IMR-90 (cell line): ENCODE measurements at regions not wholly inside any gene's neighbourhood (a gene's known extent, or its start where the extent isn't known, plus 50 kb on each side); places are given as distances from the start of the nearest gene placed in this dataset.

Source experiments
- ATAC-seq: fragments of 200-7000 bp; cut with Tn5 transposase; 2 replicates; pipeline ENCODE4 v1.9.1; 2020; ENCODE audit warnings: low read depth, mild to moderate bottlenecking, moderate library complexity
- BruUV-seq: library from RNA; stranded (reverse); fragments of 400-500 nt; replicated peaks from 2 replicates; lab custom pipeline; 2021; lab: Mats Ljungman, UMichigan
- CTCF ChIA-PET: fragments of 300-600 bp; formaldehyde crosslinking; extraction: SDS; loops from one replicate; lab custom pipeline; 2021; ENCODE audit warnings: antibody characterized with exemption; lab: Yijun Ruan, JAX
- POLR2A ChIA-PET: fragments of 300-600 bp; sonication (Branson Sonifier 250); formaldehyde crosslinking; loops from one replicate; lab custom pipeline; 2022; ENCODE audit warnings: antibody characterized with exemption; ENCODE audit not compliant: unreplicated experiment; lab: Charles Lee
- DNase-seq: peaks from one replicate; pipeline ENCODE4 v3.0.0; 2013
- H2AFZ ChIP-seq: replicated peaks from 2 replicates; pipeline ENCODE3; 2013; ENCODE audit warnings: low read length, mild to moderate bottlenecking; ENCODE audit not compliant: poor library complexity
- H2AK5ac ChIP-seq: 2 replicates; pipeline ENCODE4 v1.6.1; 2013; ENCODE audit warnings: low read depth, low read length, inconsistent platforms
- H2AK9ac ChIP-seq: replicated peaks from 2 replicates; pipeline ENCODE3; 2013; ENCODE audit warnings: mild to moderate bottlenecking, low read depth, low read length, moderate library complexity; ENCODE audit not compliant: poor library complexity
- H2BK120ac ChIP-seq: 2 replicates; pipeline ENCODE4 v1.6.1; 2013; ENCODE audit warnings: low read depth, low read length, inconsistent platforms
- H2BK15ac ChIP-seq: 3 replicates; pipeline ENCODE4 v1.6.1; 2013; ENCODE audit warnings: low read depth, low read length, inconsistent platforms
- H2BK20ac ChIP-seq: 2 replicates; pipeline ENCODE4 v1.6.1; 2013; ENCODE audit warnings: low read depth, mild to moderate bottlenecking, inconsistent platforms, low read length, moderate library complexity
- H2BK5ac ChIP-seq: 2 replicates; pipeline ENCODE4 v1.6.1; 2013; ENCODE audit warnings: mild to moderate bottlenecking, low read depth, low read length, inconsistent platforms; ENCODE audit not compliant: poor library complexity, severe bottlenecking
- H3K14ac ChIP-seq: replicated peaks from 2 replicates; pipeline ENCODE4 v1.6.1; 2013; ENCODE audit warnings: low read depth, low read length, inconsistent platforms
- H3K18ac ChIP-seq: 2 replicates; pipeline ENCODE4 v1.6.1; 2013; ENCODE audit warnings: low read depth, low read length, control low read depth
- H3K23ac ChIP-seq: 2 replicates; pipeline ENCODE4 v1.6.1; 2013; ENCODE audit warnings: low read depth, low read length, inconsistent platforms
- H3K27ac ChIP-seq: 2 replicates; pipeline ENCODE4 v1.5.1; 2013; ENCODE audit warnings: mild to moderate bottlenecking, control low read depth, low read length; ENCODE audit not compliant: insufficient read depth
- H3K27me3 ChIP-seq: 2 replicates; pipeline ENCODE4 v1.6.1; 2013; ENCODE audit warnings: low read length; ENCODE audit not compliant: control insufficient read depth, insufficient read depth
- H3K36me3 ChIP-seq: 2 replicates; pipeline ENCODE4 v1.6.1; 2013; ENCODE audit warnings: low read length, mixed read lengths; ENCODE audit not compliant: control insufficient read depth, insufficient read depth
- H3K4ac ChIP-seq: 2 replicates; pipeline ENCODE4 v1.6.1; 2013; ENCODE audit warnings: low read depth, low read length, inconsistent platforms
- H3K4me1 ChIP-seq: 2 replicates; pipeline ENCODE4 v1.6.1; 2013; ENCODE audit warnings: low read length, mixed read lengths; ENCODE audit not compliant: control insufficient read depth, insufficient read depth
- H3K4me2 ChIP-seq: 2 replicates; pipeline ENCODE4 v1.6.1; 2013; ENCODE audit warnings: low read depth, mild to moderate bottlenecking, control low read depth, low read length, moderate library complexity
- H3K4me3 ChIP-seq: 2 replicates; pipeline ENCODE4 v1.5.1; 2013; ENCODE audit warnings: low read depth, mild to moderate bottlenecking, control low read depth, low read length, moderate library complexity; ENCODE audit not compliant: insufficient read depth
- H3K56ac ChIP-seq: 2 replicates; pipeline ENCODE4 v1.6.1; 2013; ENCODE audit warnings: low read length, inconsistent platforms; ENCODE audit not compliant: insufficient read depth; ENCODE audit errors: extremely low read depth
- H3K79me1 ChIP-seq, 2 experiments: 2 replicates each; pipeline ENCODE4 v1.6.1; 2013; ENCODE audit warnings: low read length in 2 of 2, inconsistent platforms in 1 of 2, low read depth in 1 of 2
- H3K9ac ChIP-seq: 2 replicates; pipeline ENCODE4 v1.6.1; 2013; ENCODE audit warnings: low read depth, low read length, control low read depth
- H3K9me1 ChIP-seq: 2 replicates; pipeline ENCODE4 v1.6.1; 2013; ENCODE audit warnings: low read length, inconsistent platforms; ENCODE audit not compliant: insufficient read depth
- H3K9me3 ChIP-seq: 2 replicates; pipeline ENCODE4 v1.6.1; 2013; ENCODE audit warnings: low read length; ENCODE audit not compliant: control insufficient read depth, insufficient read depth
- H4K20me1 ChIP-seq: 2 replicates; pipeline ENCODE4 v1.6.1; 2013; ENCODE audit warnings: low read length, inconsistent platforms; ENCODE audit not compliant: insufficient read depth
- H4K5ac ChIP-seq: 2 replicates; pipeline ENCODE4 v1.6.1; 2013; ENCODE audit warnings: mild to moderate bottlenecking, low read depth, low read length, control low read depth
- H4K8ac ChIP-seq, 2 experiments: 2 replicates each; pipeline ENCODE4 v1.6.1; 2013; ENCODE audit warnings: low read depth in 2 of 2, low read length in 2 of 2, control low read depth in 1 of 2, inconsistent platforms in 1 of 2
- H4K91ac ChIP-seq: 2 replicates; pipeline ENCODE4 v1.6.1; 2013; ENCODE audit warnings: low read depth, low read length, inconsistent platforms; ENCODE audit not compliant: insufficient read depth
- BHLHE40 ChIP-seq: fragments of 150-350 bp; IDR thresholded peaks from 2 replicates; pipeline ENCODE4 v1.6.1; 2016; ENCODE audit warnings: mild to moderate bottlenecking, low read depth, low read length
- CEBPB ChIP-seq: IDR thresholded peaks from 2 replicates; pipeline ENCODE4 v1.6.1; 2012; ENCODE audit warnings: low read depth, low read length, improper control_type of control experiment
- CHD1 ChIP-seq: IDR thresholded peaks from 2 replicates; pipeline ENCODE4 v1.6.1; 2012; ENCODE audit warnings: low read depth, low read length, improper control_type of control experiment
- CTCF ChIP-seq: conservative IDR thresholded peaks from 2 replicates; pipeline ENCODE4 v1.5.1; 2012; ENCODE audit warnings: mild to moderate bottlenecking, low read depth, low read length, improper control_type of control experiment
- FOS ChIP-seq: fragments of 150-350 bp; IDR thresholded peaks from 2 replicates; pipeline ENCODE4 v1.6.1; 2016; ENCODE audit warnings: low read depth, low read length
- MAFK ChIP-seq: IDR thresholded peaks from 2 replicates; pipeline ENCODE4 v1.6.1; 2012; ENCODE audit warnings: low read depth, low read length, improper control_type of control experiment
- NFE2L2 ChIP-seq: fragments of 150-350 bp; IDR thresholded peaks from 2 replicates; pipeline ENCODE4 v1.6.1; 2016; ENCODE audit warnings: low read depth, mild to moderate bottlenecking, low read length
- POLR2A ChIP-seq: IDR thresholded peaks from 2 replicates; pipeline ENCODE4 v1.6.1; 2012; ENCODE audit warnings: mild to moderate bottlenecking, low read depth, low read length
- RAD21 ChIP-seq: IDR thresholded peaks from 2 replicates; pipeline ENCODE4 v1.6.1; 2012; ENCODE audit warnings: low read length, improper control_type of control experiment
- RCOR1 ChIP-seq: IDR thresholded peaks from 2 replicates; pipeline ENCODE4 v1.6.1; 2012; ENCODE audit warnings: mild to moderate bottlenecking, low read length, improper control_type of control experiment; ENCODE audit not compliant: insufficient replicate concordance
- RFX5 ChIP-seq: IDR thresholded peaks from 2 replicates; pipeline ENCODE4 v1.8.0; 2012; ENCODE audit warnings: low read depth, mild to moderate bottlenecking, low read length, moderate library complexity
- SMC3 ChIP-seq: fragments of 150-350 bp; IDR thresholded peaks from 2 replicates; pipeline ENCODE4 v1.6.1; 2016; ENCODE audit warnings: low read depth, mild to moderate bottlenecking, antibody characterized with exemption, low read length, moderate library complexity
- USF2 ChIP-seq: fragments of 150-350 bp; IDR thresholded peaks from 2 replicates; pipeline ENCODE4 v1.6.1; 2017; ENCODE audit warnings: mild to moderate bottlenecking, antibody characterized with exemption, low read length, low read depth
- WGBS, 2 experiments: methylation state at CpG; one replicate each; pipeline versions ENCODE4 v1.1.5 to v1.1.7; 2013; ENCODE audit warnings: missing lambda C conversion rate in 2 of 2; ENCODE audit not compliant: insufficient read length in 1 of 2; ENCODE audit errors: extremely low coverage in 2 of 2; 5-methylcytosine and 5-hydroxymethylcytosine counted together
- dilution Hi-C: fragments of 300-500 bp; cut with HindIII; formaldehyde crosslinking; loops from one replicate; pipeline ENCODE4 v1.14.3; 2018; ENCODE audit warnings: low sequenced_read_pairs; ENCODE audit not compliant: unreplicated experiment
- in situ Hi-C: fragments of 300-500 bp; cut with MboI; formaldehyde crosslinking; loops from 3 replicates; pipeline ENCODE4 v1.14.3; 2019; ENCODE audit warnings: low sequenced_read_pairs, inconsistent platforms, mixed read lengths
- intact Hi-C: fragments of 100-400 bp; cut with micrococcal nuclease; formaldehyde crosslinking; loops from 2 replicates; pipeline ENCODE4 v1.10.0; 2022
- TF ChIP-seq, protein P1 (sequence below): fragments of 150-350 bp; IDR thresholded peaks from 2 replicates; pipeline ENCODE4 v1.6.1; 2016; ENCODE audit warnings: low read depth, mild to moderate bottlenecking, low read length, moderate library complexity, borderline replicate concordance

DNA sequence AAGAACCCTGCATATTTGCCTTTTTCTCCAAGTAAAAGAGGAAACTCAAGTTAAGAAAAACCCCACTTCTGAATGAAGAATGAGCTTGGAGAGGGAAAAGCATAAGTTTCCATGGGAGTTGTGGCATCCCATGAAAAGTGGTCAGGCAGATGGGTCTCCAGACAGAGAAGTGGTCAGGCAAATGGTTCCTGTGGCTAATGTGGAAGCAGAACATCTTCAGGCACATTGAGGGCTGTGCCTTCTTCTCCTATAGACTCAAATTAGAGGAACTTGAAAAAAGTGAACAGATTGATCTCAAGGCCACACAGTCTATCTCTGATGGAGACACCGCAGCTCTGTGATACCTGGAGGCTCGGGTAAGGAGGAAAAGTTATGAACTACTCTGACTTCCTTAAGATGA lies 55.7 kb upstream of the KIRREL1 start:
- H2AK9ac ChIP-seq: no peak overlapping the region
- DNase-seq (no peak), ATAC-seq (no peak)
- POLR2A ChIA-PET: no interaction called here
- H3K9me1 ChIP-seq: no peaks in the 10 kb centered on the region
- no peak overlapping the region for H4K91ac ChIP-seq
- CTCF ChIA-PET: no interaction called here
- H3K36me3 ChIP-seq: no peaks in the 10 kb centered on the region
- no peak overlapping the region for H3K27ac ChIP-seq
- H4K20me1 ChIP-seq: no peaks in the 10 kb centered on the region
- dilution Hi-C loops (no loop called here), intact Hi-C loops (no loop called here), in situ Hi-C loops (no loop called here)
- TF ChIP-seq RCOR1: no peak
- no peak for TF ChIP-seq POLR2A
- TF ChIP-seq CEBPB: no peak
- TF ChIP-seq, protein P1, sequence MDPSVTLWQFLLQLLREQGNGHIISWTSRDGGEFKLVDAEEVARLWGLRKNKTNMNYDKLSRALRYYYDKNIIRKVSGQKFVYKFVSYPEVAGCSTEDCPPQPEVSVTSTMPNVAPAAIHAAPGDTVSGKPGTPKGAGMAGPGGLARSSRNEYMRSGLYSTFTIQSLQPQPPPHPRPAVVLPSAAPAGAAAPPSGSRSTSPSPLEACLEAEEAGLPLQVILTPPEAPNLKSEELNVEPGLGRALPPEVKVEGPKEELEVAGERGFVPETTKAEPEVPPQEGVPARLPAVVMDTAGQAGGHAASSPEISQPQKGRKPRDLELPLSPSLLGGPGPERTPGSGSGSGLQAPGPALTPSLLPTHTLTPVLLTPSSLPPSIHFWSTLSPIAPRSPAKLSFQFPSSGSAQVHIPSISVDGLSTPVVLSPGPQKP: no peak
- TF ChIP-seq NFE2L2: no peak
- TF ChIP-seq FOS: no peak
- no peak for TF ChIP-seq BHLHE40
- TF ChIP-seq USF2: no peak
- no peak for TF ChIP-seq CTCF
- TF ChIP-seq MAFK: no peak
- no peak for TF ChIP-seq SMC3
- TF ChIP-seq RAD21: no peak
- TF ChIP-seq CHD1: no peak
- TF ChIP-seq RFX5: no peak
- no peaks in the 10 kb centered on the region for H3K79me1 ChIP-seq
- H4K5ac ChIP-seq: no peak overlapping the region
- H4K8ac ChIP-seq: no peak overlapping the region
- no TSS peak for BruUV-seq
- no peak overlapping the region for H3K18ac ChIP-seq
- no peak overlapping the region for H3K23ac ChIP-seq
- peaks cover 9% of the 10 kb centered on the region for H3K27me3 ChIP-seq
- H3K9me3 ChIP-seq: no peaks in the 10 kb centered on the region
- no peaks in the 10 kb centered on the region for H3K4me1 ChIP-seq
- H3K56ac ChIP-seq: no peak overlapping the region
- no peak overlapping the region for H3K14ac ChIP-seq
- H3K9ac ChIP-seq: no peak overlapping the region
- no peak overlapping the region for H2BK120ac ChIP-seq
- no peak overlapping the region for H3K4me2 ChIP-seq
- no peak overlapping the region for H2BK5ac ChIP-seq
- no peak overlapping the region for H3K4ac ChIP-seq
- no peak overlapping the region for H2AK5ac ChIP-seq
- H3K4me3 ChIP-seq: no peak overlapping the region
- H2AFZ ChIP-seq: no peak overlapping the region
- no peak overlapping the region for H2BK15ac ChIP-seq
- no CpG with 5 or more reads among the region's 2 CpGs for WGBS, 2 experiments
- no peak overlapping the region for H2BK20ac ChIP-seq
